ENCODE measurements at regions not wholly inside any gene's neighbourhood (a gene's known extent, or its start where the extent isn't known, plus 50 kb on each side); places are given as distances from the start of the nearest gene placed in this dataset.

DNA sequence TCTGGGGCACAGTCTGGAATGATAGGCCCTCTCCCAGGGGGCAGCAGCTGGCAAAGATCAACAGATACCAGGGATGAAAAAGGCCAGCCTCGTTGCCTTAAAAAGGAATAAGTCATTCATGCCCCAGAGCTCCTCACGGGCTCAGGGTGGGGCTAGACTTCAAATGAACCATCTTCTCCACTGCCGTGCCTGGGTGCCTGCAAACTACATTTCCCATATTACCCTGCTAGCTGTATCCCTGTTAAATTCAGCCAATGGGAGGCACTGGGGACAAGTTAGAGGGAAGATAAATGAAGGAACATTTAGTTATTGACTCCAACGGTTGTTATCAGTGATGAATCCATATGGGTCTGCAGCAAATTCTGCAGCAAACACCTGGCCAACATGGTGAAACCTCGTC lies 101.2 kb upstream of the CYYR1 start:
- no peak for TF ChIP-seq EZH2 (IDR thresholded peaks at IDR 0.05; ENCODE audit: low read length)
- TF ChIP-seq, protein P1, sequence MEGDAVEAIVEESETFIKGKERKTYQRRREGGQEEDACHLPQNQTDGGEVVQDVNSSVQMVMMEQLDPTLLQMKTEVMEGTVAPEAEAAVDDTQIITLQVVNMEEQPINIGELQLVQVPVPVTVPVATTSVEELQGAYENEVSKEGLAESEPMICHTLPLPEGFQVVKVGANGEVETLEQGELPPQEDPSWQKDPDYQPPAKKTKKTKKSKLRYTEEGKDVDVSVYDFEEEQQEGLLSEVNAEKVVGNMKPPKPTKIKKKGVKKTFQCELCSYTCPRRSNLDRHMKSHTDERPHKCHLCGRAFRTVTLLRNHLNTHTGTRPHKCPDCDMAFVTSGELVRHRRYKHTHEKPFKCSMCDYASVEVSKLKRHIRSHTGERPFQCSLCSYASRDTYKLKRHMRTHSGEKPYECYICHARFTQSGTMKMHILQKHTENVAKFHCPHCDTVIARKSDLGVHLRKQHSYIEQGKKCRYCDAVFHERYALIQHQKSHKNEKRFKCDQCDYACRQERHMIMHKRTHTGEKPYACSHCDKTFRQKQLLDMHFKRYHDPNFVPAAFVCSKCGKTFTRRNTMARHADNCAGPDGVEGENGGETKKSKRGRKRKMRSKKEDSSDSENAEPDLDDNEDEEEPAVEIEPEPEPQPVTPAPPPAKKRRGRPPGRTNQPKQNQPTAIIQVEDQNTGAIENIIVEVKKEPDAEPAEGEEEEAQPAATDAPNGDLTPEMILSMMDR (optimal IDR thresholded peaks at IDR 0.05 in 1 of 3, IDR thresholded peaks at IDR 0.05 in 1 of 3, conservative IDR thresholded peaks at IDR 0.05 in 1 of 3; ENCODE audit: extremely low read depth in 1 of 3, insufficient read depth in 2 of 3, low read length in 3 of 3): no peak
